Breast epithelium (tissue), 4 donors: ENCODE measurements at regions not wholly inside any gene's neighbourhood (a gene's known extent, or its start where the extent isn't known, plus 50 kb on each side); places are given as distances from the start of the nearest gene placed in this dataset.

Source experiments
- DNase-seq, 2 donors: peaks; one replicate each; pipeline ENCODE4 v3.0.0-alpha.2; 2019; ENCODE audit warnings: low spot score in 2 of 2
- H3K27ac ChIP-seq, 2 donors: fragments of 200-600 bp; sonication (generic) in 1 of 2; one replicate each; pipeline ENCODE4 v1.5.1; 2016 to 2019; ENCODE audit warnings: mild to moderate bottlenecking in 1 of 2
- H3K27me3 ChIP-seq, 2 donors: fragments of 200-600 bp; sonication (generic) in 1 of 2; one replicate each; pipeline versions ENCODE4 v1.5.1 to v1.6.0; 2017 to 2019; ENCODE audit warnings: control low read depth in 1 of 2, mild to moderate bottlenecking in 1 of 2
- H3K36me3 ChIP-seq: fragments of 200-600 bp; one replicate; pipeline ENCODE4 v1.5.1; 2019
- H3K4me1 ChIP-seq, 2 donors: fragments of 200-600 bp; sonication (generic); one replicate each; pipeline ENCODE4 v1.5.1; 2016 to 2019; ENCODE audit warnings: control low read depth in 1 of 2
- H3K4me3 ChIP-seq, 3 donors: fragments of 200-600 bp; sonication (generic); 1 replicate in 2 of 3; 2 replicates in 1 of 3; pipeline ENCODE4 v1.5.1; 2016 to 2019; ENCODE audit warnings: mild to moderate bottlenecking in 3 of 3, moderate library complexity in 2 of 3
- H3K9me3 ChIP-seq, 2 donors: fragments of 200-600 bp; sonication (generic) in 1 of 2; one replicate each; pipeline ENCODE4 v1.5.1; 2016 to 2019; ENCODE audit warnings: control low read depth in 1 of 2
- CTCF ChIP-seq, 3 donors: fragments of 450-650 bp; IDR thresholded peaks; one replicate each; pipeline ENCODE4 v1.5.1; 2016 to 2017; ENCODE audit warnings: antibody characterized with exemption in 3 of 3, mild to moderate bottlenecking in 3 of 3, moderate library complexity in 3 of 3
- POLR2A ChIP-seq: fragments of 450-650 bp; IDR thresholded peaks from one replicate; pipeline ENCODE4 v1.6.1; 2016; ENCODE audit warnings: antibody characterized with exemption, mild to moderate bottlenecking, moderate library complexity
- POLR2AphosphoS5 ChIP-seq, 3 donors: sonication (generic); formaldehyde crosslinking; IDR thresholded peaks; one replicate each; pipeline ENCODE4 v1.6.1; 2017; ENCODE audit warnings: antibody characterized with exemption in 3 of 3
- intact Hi-C: fragments of 100-400 bp; cut with DNase I; formaldehyde crosslinking; loops from one replicate; pipeline ENCODE4 v1.15.1; 2023; ENCODE audit warnings: low total_unique reads

- DNase-seq, result no peak
- no peaks in the 10 kb centered on the region for H3K4me1 ChIP-seq
- no peak overlapping the region for H3K4me3 ChIP-seq
- no peaks in the 10 kb centered on the region for H3K9me3 ChIP-seq
- TF ChIP-seq POLR2A (no peak), POLR2AphosphoS5 (IDR thresholded peaks at IDR 0.05) (no peak), CTCF (IDR thresholded peaks at IDR 0.05) (no peak)
- H3K27ac ChIP-seq, result no peak overlapping the region
- no peaks in the 10 kb centered on the region for H3K36me3 ChIP-seq
- H3K27me3 ChIP-seq, result peaks cover 0 to 12% of the 10 kb centered on the region in 2 donors
- intact Hi-C loops, result no loop called here
These were observed 114.2 kb downstream of the FOXD2 start for GRCh38 chr1:47551971-47552528.

GRCh38 chr1:47554082-47554481, 116.2 kb downstream of the FOXD2 start:
- TF ChIP-seq POLR2AphosphoS5 (IDR thresholded peaks at IDR 0.05) (no peak), POLR2A (no peak), CTCF (IDR thresholded peaks at IDR 0.05) (no peak)
- Histone ChIP-seq H3K4me3 (no peak overlapping the region), H3K27ac (no peak overlapping the region), H3K9me3 (no peaks in the 10 kb centered on the region), H3K4me1 (no peaks in the 10 kb centered on the region), H3K27me3 (peaks cover 0 to 12% of the 10 kb centered on the region in 2 donors), H3K36me3 (no peaks in the 10 kb centered on the region)
- no peak for DNase-seq
- intact Hi-C loops, result no loop called here

GRCh38 chr1:47554901-47555300, 117.1 kb downstream of the FOXD2 start:
- Histone ChIP-seq H3K4me1 (no peaks in the 10 kb centered on the region), H3K27me3 (peaks cover 0 to 12% of the 10 kb centered on the region in 2 donors), H3K36me3 (no peaks in the 10 kb centered on the region), H3K4me3 (no peak overlapping the region), H3K9me3 (no peaks in the 10 kb centered on the region), H3K27ac (no peak overlapping the region)
- intact Hi-C loops, result no loop called here
- DNase-seq, result no peak
- TF ChIP-seq CTCF (IDR thresholded peaks at IDR 0.05) (no peak), POLR2A (no peak), POLR2AphosphoS5 (IDR thresholded peaks at IDR 0.05) (no peak)

GRCh38 chr1:47555306-47555705, 117.5 kb downstream of the FOXD2 start:
- Histone ChIP-seq H3K9me3 (no peaks in the 10 kb centered on the region), H3K27ac (no peak overlapping the region), H3K4me1 (no peaks in the 10 kb centered on the region), H3K27me3 (peaks cover 0 to 12% of the 10 kb centered on the region in 2 donors), H3K36me3 (no peaks in the 10 kb centered on the region), H3K4me3 (no peak overlapping the region)
- TF ChIP-seq CTCF (IDR thresholded peaks at IDR 0.05), result no peak
- TF ChIP-seq POLR2AphosphoS5 (IDR thresholded peaks at IDR 0.05), result no peak
- TF ChIP-seq POLR2A, result no peak
- no peak for DNase-seq
- intact Hi-C loops, result no loop called here

GRCh38 chr1:47555841-47556560, 118.2 kb downstream of the FOXD2 start:
- intact Hi-C loops, result no loop called here
- H3K4me3 ChIP-seq, result no peak overlapping the region
- H3K4me1 ChIP-seq, result no peaks in the 10 kb centered on the region
- no peaks in the 10 kb centered on the region for H3K9me3 ChIP-seq
- TF ChIP-seq POLR2A, result no peak
- no peak for TF ChIP-seq POLR2AphosphoS5 (IDR thresholded peaks at IDR 0.05)
- no peak for TF ChIP-seq CTCF (IDR thresholded peaks at IDR 0.05)
- no peaks in the 10 kb centered on the region for H3K36me3 ChIP-seq
- DNase-seq, result no peak
- no peak overlapping the region for H3K27ac ChIP-seq
- peaks cover 0 to 12% of the 10 kb centered on the region in 2 donors for H3K27me3 ChIP-seq
